Renal cortex interstitium (tissue), 11 donors: ENCODE measurements at regions not wholly inside any gene's neighbourhood (a gene's known extent, or its start where the extent isn't known, plus 50 kb on each side); places are given as distances from the start of the nearest gene placed in this dataset.
"Not testable (repeated sequence)": the region's sequence is repeated elsewhere in the genome, so short reads cannot be mapped to it uniquely, and the experiment has no call there.

ENCODE experiments used
- DNase-seq, 11 donors: peaks; one replicate each; pipeline ENCODE4 v3.0.0-alpha.2; 2013; ENCODE audit warnings: low read depth in 9 of 11, low spot score in 4 of 11; ENCODE audit errors: extremely low read depth in 1 of 11

DNA sequence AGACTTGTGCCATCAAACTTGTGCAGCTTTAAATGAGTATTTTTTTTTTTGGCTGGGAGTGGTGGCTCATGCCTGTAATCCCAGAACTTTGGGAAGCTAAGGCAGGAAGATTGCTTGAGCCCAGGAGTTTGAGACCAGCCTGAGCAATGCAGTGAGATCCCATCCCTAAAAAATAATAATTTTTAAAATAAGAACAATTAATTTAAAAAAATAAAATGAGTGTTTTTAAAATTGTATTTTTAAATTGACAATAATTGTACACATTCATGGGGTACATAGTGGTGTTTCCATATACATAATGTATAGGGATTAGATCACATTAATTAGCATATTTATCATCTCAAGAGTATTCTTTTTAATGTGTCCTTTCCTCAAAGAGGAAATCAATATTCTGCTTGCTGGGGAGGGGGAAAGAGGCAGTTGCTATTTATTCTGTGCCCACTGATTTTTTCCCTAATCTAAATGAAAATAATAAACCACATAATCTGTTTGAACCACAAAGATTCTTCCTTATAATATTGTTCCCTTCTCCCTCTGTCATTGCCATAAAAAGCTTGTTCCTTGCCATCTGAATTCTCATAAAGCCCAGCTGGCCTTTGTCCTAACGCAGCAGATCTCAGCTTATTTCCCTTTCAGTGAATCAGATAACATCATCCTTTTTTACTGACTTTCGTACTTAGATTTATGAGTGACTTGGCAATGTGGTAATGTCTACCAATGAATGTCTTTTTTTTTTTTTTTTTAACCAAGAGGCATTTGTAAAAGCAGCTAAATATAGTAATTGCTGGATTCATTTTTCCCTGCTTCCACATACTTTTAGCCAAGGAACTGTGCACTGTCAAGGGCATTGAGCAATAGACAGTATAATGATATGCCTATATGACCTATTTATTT is 81.8 kb upstream of the RUBCNL start:
- DNase-seq, result no peak

- DNase-seq, result not testable (repeated sequence)
Observed at GRCh38 chr13:46467694-46468093, 80.6 kb upstream of the RUBCNL start.

- not testable (repeated sequence) for DNase-seq
Observed at GRCh38 chr13:46466074-46466473, 79.0 kb upstream of the RUBCNL start.

- DNase-seq, result no peak
Observed at GRCh38 chr13:46463719-46464118, 76.7 kb upstream of the RUBCNL start.

GRCh38 chr13:46460223-46460622 is 73.2 kb upstream of the RUBCNL start:
- not testable (repeated sequence) for DNase-seq

- not testable (repeated sequence) for DNase-seq
Observed at GRCh38 chr13:46457255-46457654, 70.2 kb upstream of the RUBCNL start.

- DNase-seq, result not testable (repeated sequence)
Observed at GRCh38 chr13:46455924-46456323, 68.9 kb upstream of the RUBCNL start.

- not testable (repeated sequence) for DNase-seq
Observed at GRCh38 chr13:46451145-46451544, 64.1 kb upstream of the RUBCNL start.

DNA sequence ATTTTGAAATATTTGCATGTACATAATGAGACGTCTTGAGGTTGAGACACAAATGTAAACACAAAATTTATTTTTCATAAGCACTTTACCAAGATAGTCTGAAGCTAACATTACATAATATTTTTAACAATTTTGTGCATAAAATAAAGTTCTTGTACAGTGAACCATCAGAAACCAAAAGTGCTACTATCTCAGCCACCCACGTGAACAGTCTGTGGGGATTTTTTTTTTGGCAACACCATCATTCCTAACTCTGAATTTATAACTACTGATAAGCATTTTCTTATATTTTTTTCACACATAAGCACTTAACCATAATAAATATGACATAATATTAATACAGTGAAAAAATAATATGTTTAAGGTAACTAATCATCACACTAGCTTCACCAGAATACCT is 62.9 kb upstream of the RUBCNL start:
- DNase-seq, result not testable (repeated sequence)

- DNase-seq, result not testable (repeated sequence)
Observed at GRCh38 chr13:46448148-46448547, 61.1 kb upstream of the RUBCNL start.

GRCh38 chr13:46437808-46438404 is 50.9 kb upstream of the RUBCNL start:
- peak in 1 of 11 donors; percentile 2 for DNase-seq
